GM18867 (cell line): ENCODE measurements at regions not wholly inside any gene's neighbourhood (a gene's known extent, or its start where the extent isn't known, plus 50 kb on each side); places are given as distances from the start of the nearest gene placed in this dataset.
A peak's percentile ranks its signal among the peaks of the same experiment; 100 is the strongest.

Experiments
- ATAC-seq: cut with Tn5 transposase; IDR thresholded peaks from one replicate; pipeline ENCODE4 v1.9.1; 2021; ENCODE audit warnings: mild to moderate bottlenecking, moderate library complexity; ENCODE audit not compliant: unreplicated experiment

DNA sequence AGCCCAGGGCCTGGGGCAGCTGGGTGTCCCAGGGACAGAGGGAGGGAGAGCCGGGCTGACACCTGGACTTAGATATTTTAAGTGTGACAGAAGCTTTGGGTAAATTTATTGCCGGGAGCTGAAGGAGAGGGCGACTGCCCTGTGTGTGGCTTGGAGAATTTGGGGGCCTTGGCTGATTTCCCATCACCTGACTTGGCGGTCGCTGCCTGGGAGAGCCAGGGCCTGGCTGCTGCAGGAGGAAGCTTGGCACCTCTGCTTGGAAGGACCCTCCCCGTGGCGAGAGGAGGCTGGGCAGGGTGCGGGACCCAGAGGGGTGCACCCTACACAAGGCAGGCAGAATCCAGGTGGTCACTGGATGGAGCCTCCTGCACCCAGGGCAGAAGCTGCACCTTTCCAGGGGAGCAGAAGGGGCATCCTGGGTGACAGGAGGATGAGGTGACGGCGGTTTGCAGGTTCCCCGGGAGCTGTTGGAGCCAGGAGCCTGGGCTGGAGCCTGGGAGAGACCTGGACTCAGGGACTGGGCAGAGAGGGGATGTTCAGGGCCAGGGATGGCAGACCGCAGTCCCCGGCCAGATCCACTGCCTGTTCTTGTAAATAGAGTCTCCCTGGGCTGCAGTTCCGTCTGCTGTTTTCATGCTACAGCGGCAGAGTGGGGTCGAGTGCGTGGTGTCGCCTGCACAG lies 72.0 kb downstream of the RGS12 start:
- ATAC-seq = no peak

DNA sequence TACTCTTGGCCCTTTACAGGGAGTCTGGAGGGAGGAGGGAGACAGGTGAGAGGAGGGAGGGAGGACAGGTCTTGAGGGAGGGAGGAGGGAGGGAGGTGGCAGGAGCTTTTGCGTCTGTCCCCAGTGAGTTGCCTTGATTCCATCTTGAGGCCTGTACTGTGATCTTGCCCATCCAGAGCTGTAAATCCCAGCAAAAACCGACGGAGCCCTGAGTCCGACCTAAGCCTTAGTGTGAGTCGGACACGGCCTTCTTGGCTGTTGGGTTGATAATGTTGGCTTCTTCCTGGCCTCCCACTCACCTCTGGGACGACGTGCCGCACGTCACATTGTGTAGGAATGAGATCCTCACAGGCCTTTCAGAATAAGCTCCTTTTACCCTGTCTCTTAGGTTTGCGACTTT lies 72.5 kb downstream of the RGS12 start:
- ATAC-seq = no peak

DNA sequence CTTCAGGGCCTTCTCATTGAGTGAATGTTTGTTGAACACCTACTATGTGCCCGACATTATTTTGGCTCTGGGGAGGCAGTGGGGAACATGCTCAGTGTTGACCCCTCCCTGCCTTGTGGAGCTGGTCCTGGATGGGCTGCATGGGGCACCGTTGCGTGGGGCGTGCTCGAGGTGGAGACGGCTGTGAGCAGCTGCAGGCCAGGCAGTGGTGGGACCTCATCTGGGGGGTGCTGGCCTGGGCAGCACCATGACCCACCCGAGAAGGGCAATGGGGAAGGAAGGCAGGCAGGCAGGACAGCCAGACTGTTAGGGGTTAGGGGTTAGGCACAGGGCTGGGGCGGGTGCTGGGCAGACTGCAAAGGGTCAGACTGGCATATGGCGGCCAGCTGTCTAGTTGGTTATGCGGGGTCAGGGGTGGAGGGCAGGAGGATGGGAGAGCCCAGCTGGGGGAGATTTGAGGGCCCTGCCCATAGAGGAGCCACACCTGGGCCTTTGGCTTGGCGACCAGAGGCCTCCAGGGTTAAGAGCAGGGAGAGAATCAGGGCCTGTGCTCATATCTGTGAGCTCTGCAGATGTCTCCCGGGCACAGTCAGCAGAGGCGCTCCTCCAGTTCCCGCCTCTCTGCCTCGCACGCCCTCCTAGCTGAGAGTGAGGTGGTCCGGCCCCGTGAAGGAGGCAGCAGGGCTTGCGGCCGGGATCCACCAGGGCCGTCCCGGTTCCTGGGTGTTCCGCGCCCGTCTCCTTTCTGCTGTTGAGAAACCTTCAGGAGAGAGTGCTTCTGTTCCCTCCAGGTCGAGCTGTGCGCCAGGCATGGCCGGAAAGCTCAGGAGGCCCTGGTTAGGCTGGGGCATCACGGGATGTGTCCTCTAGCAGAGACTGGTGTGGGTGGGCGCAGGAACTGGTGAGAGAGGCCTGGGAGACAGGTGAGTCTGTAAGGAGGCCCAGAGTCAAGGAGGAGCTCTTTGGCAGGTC lies 73.3 kb downstream of the RGS12 start:
- no peak for ATAC-seq

DNA sequence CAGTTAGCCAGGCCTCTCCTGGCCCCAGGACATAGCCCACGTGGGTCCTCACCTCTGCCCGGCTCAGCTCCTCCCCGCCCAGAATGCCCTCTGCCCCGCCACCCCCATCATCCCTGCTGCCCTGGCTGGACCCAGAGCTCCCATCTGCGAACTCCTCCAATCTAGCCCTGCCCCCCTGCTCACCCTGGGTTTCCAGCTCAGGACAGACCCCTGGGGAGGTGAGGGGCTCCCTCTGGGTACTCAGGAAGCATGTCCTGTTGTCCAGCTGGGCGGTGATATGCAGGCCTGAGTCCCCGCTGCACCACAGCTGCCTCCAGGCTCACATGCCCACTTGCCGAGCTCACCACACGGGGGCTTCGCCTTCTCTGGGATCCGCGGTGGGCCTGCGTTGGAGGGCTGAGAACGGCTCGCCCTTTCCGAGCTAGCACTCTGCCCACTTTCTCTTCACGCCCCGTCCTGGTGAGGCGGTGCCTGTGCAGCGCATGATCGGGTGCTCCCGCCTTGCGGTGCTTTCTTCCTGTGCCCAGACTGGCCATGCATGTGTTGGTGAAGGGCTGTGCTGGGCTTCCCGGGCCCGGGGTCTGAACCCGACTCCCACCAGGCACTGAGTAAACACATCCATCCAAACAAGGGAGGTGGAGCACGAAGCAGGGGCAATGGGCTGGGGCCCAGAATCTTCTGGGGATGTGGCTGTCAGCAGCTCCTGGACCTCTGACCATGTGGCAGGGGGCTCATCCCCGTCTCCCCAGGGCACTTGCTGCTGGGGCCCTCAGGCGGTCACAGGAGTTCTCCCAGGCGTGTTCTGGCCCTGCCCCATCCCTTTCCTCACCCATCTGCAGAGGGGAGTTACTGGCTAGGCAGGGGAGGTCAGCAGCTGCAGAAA lies 74.3 kb downstream of the RGS12 start:
- ATAC-seq = no peak

DNA sequence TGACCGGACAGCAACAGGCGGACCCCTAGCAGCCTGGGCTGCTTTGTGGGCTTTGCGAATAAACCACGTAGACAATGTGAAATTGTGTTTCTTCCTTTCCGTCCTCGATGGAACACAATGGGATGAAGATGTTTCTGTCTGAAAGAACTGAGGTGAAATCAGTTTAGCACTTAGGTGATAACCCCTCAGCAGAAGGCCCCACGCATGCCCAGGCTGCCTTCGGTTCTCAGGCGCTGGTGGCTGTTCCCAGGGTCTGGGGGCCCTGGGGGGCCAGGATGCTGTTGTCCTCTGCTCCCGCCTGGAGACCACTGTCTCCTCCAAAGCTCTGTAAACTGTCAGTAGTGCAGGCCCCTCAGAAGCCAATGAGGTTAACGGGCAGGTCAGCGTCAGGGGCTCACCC lies 73.9 kb upstream of the HGFAC start:
- no peak for ATAC-seq

DNA sequence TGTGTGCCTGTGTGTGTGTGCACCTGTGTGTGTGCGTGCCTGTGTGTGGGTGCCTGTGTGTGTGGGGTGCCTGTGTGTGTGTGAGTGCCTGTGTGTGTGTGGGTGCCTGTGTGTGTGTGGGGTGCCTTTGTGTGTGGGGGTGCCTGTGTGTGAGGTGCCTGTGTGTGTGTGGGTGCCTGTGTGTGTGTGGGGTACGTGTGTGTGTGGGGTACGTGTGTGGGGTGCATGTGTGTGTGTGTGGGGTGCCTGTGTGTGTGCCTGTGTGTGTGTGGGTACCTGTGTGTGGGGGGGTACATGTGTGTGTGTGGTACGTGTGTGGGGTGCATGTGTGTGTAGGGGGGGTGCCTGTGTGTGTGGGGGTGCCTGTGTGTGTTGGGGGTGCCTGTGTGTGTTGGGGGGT lies 73.4 kb upstream of the HGFAC start:
- no peak for ATAC-seq

- no peak for ATAC-seq
These were observed 72.7 kb upstream of the HGFAC start for GRCh38 chr4:3368841-3369760.

DNA sequence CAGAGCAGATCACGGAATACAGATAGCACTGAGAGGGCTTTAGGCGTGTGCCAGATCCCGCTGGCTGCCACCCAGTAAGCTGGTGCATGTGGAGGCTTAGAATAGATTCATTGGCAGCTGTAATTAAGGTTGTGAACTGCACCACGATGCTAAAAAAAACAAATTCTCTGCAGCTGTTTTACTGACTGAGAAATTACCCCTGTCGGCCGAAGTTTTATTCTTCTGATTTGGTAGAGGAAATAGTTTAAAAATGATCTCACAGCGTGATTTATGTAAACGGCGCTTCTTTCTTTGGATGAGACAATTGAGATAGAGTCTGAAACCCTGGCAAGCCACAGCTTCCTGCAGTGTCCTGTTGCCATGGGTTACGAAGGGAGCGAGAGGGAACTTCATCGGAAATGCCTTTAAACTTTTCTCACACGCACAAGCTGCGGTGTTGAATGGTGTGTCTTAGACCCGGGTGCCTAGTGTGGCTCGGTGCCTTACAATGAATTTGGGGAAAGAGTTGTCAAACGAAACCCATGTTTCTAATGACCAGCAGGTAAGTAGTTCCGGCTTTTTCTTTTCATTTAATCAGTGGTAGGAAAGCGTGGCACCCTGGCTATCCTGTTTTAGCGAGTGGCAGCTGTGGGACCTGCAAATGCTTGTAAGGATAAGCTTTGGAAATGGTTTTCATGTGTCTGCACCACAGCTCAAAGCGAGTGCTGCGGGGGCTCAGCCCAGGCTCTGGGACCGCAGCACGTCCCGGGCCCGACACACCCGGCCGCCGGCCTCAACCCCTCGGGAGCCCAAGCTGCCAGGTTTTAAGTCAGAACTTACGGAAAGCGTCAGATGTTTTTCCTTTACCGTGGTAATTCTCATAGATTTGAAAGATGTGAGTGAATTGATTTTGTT lies 71.7 kb upstream of the HGFAC start:
- no peak for ATAC-seq

GRCh38 chr4:3371033-3372001 lies 70.5 kb upstream of the HGFAC start:
- ATAC-seq = no peak

- peak; percentile 43 for ATAC-seq
These were observed 69.4 kb upstream of the HGFAC start for GRCh38 chr4:3372264-3372932.

GRCh38 chr4:3372933-3373465 lies 68.8 kb upstream of the HGFAC start:
- ATAC-seq = peak; percentile 75

GRCh38 chr4:3373468-3373867 lies 68.3 kb upstream of the HGFAC start:
- ATAC-seq = no peak

DNA sequence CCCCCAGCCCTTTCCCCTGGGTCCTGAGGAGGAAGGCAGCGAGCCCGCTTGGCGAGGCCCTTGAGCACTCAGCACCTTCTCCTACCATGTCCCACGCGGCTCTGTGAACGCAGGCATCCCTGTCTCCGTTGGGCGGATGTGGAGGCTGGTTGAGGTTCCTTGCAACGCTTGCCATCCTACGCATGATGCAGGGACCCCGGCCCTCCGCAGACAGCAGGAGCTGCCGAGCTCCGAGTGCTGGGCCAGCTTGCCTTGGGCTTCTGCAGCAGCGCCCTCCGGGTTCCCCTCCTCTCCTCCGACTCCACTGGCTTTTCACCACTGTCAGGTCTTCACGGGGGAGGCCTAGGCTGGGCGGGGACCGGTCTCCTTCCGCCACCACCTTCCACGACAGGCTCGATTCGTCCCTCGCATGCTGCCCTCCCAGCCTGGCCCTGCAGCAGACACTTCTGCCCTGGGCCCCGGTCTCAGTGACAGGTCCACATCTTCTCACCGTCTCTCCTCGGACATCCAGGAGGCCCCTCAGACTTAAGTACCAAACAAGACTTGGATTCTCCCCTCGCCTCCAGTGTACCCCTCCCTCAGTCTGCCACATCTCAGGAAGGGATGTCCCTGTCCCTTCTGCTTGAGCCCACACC lies 67.6 kb upstream of the HGFAC start:
- ATAC-seq = no peak

GRCh38 chr4:3374667-3375066 lies 67.1 kb upstream of the HGFAC start:
- ATAC-seq = no peak

GRCh38 chr4:3375688-3376087 lies 66.1 kb upstream of the HGFAC start:
- no peak for ATAC-seq

DNA sequence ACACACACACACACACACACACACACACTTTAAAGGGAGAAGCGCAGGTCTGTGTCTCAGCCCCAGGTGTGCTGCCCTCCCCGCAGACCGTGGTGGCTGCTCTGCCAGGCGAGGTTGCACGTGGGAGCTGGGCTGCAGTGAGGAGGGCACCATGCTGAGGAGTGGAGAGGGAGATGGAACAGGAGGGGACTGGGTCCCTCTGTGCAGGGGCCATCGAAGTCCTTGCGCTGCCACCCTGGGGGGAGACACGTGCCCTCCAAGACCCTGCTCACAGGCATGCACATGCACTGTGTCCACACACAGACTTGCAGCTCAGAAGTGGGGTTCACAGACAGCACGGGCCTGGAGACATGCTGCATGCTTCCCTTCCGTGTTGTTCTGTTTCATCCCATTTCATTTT lies 65.5 kb upstream of the HGFAC start:
- no peak for ATAC-seq

GRCh38 chr4:3377557-3377956 lies 64.2 kb upstream of the HGFAC start:
- ATAC-seq = no peak
